ENCODE measurements at regions not wholly inside any gene's neighbourhood (a gene's known extent, or its start where the extent isn't known, plus 50 kb on each side); places are given as distances from the start of the nearest gene placed in this dataset.

DNA sequence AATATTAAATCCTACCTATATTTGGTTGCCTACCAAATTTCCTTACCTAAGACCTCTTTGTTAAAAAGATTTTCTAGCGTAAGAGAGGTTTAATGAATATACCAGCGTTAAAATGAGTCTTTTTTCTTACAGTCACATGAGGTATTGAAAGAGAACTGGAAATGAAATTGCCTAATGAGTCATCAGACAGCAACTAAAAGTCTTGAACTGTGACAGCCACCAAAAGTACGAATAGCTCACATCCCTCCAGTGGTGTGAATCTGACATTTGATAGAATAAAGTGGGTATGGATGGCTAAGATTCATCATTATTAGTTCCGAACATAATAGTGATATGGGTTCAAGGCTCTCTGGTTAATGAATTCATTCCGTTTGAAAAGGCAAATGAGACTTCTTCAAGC lies 1297.3 kb downstream of the AACS start:
- peaks cover 3% of the 10 kb centered on the region; the same call in 1 of the 2 replicates for H3K9me3 ChIP-seq (ENCODE audit: insufficient read depth, low read depth)
- no peaks in the 10 kb centered on the region for H3K27me3 ChIP-seq (ENCODE audit: insufficient read depth, low read depth)
- intact Hi-C loops (cut with micrococcal nuclease; ENCODE audit: unreplicated experiment): no loop called here
- no peaks in the 10 kb centered on the region for H3K4me1 ChIP-seq (replicated peaks; ENCODE audit: insufficient read depth)
- H3K4me2 ChIP-seq: no peak overlapping the region
- ChIA-PET CTCF (interaction anchor here (0.6 kb wide), 2 partner anchors 120 to 434 kb away, joined by 3 to 4 read pairs; no protein-coding TSS in a partner anchor), POLR2A (ENCODE audit: unreplicated experiment) (no interaction called here)
- H3K36me3 ChIP-seq (ENCODE audit: low read depth): no peaks in the 10 kb centered on the region
- no peak overlapping the region for H3K27ac ChIP-seq
- H3F3A ChIP-seq (ENCODE audit: insufficient read depth, low read depth): no peaks in the 10 kb centered on the region
- no peak overlapping the region for H2AFZ ChIP-seq
- no peaks in the 10 kb centered on the region for H3K9me2 ChIP-seq (ENCODE audit: insufficient read depth)
- TF ChIP-seq EZH2 (IDR thresholded peaks at IDR 0.05; ENCODE audit: low read depth): no peak
- TF ChIP-seq, protein P1, sequence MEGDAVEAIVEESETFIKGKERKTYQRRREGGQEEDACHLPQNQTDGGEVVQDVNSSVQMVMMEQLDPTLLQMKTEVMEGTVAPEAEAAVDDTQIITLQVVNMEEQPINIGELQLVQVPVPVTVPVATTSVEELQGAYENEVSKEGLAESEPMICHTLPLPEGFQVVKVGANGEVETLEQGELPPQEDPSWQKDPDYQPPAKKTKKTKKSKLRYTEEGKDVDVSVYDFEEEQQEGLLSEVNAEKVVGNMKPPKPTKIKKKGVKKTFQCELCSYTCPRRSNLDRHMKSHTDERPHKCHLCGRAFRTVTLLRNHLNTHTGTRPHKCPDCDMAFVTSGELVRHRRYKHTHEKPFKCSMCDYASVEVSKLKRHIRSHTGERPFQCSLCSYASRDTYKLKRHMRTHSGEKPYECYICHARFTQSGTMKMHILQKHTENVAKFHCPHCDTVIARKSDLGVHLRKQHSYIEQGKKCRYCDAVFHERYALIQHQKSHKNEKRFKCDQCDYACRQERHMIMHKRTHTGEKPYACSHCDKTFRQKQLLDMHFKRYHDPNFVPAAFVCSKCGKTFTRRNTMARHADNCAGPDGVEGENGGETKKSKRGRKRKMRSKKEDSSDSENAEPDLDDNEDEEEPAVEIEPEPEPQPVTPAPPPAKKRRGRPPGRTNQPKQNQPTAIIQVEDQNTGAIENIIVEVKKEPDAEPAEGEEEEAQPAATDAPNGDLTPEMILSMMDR (conservative IDR thresholded peaks at IDR 0.05): no peak
- H3K79me2 ChIP-seq (ENCODE audit: low read depth): no peaks in the 10 kb centered on the region
- H3K4me3 ChIP-seq: no peak overlapping the region
- DNase-seq: no peak
- H4K20me1 ChIP-seq (ENCODE audit: insufficient read depth): no peaks in the 10 kb centered on the region
- BruUV-seq (replicated peaks): no TSS peak

DNA sequence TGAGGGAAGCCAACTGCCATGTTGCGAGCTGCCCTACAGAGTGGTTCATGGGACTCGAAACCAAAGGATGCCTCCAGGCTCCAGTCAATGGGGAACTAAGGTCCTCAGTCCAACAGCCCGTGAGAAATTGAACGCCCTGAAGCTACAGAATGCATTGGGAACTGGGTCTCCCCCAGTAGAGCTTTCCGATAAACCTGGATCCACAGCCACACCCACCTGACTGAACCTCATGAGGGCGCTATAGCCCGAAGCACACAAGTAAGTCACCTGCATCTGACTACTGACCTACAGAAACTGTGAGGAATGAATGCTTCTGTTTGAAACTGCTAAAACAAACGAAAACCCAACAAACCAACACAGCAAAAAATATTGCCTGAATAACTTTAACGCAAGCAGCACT lies 1297.7 kb downstream of the AACS start:
- H3K4me3 ChIP-seq: no peak overlapping the region
- H3K79me2 ChIP-seq (ENCODE audit: low read depth): no peaks in the 10 kb centered on the region
- no peaks in the 10 kb centered on the region for H3K9me2 ChIP-seq (ENCODE audit: insufficient read depth)
- H3K27me3 ChIP-seq (ENCODE audit: insufficient read depth, low read depth): no peaks in the 10 kb centered on the region
- no peak for DNase-seq
- H3F3A ChIP-seq (ENCODE audit: insufficient read depth, low read depth): no peaks in the 10 kb centered on the region
- no peaks in the 10 kb centered on the region for H3K4me1 ChIP-seq (replicated peaks; ENCODE audit: insufficient read depth)
- CTCF ChIA-PET: interaction anchor here (0.6 to 0.7 kb wide), 3 partner anchors 119 to 434 kb away, joined by 3 to 5 read pairs (median 4); no protein-coding TSS in a partner anchor
- H2AFZ ChIP-seq: no peak overlapping the region
- POLR2A ChIA-PET (ENCODE audit: unreplicated experiment): no interaction called here
- intact Hi-C loops (cut with micrococcal nuclease; ENCODE audit: unreplicated experiment): no loop called here
- TF ChIP-seq EZH2 (IDR thresholded peaks at IDR 0.05; ENCODE audit: low read depth): no peak
- TF ChIP-seq, protein P1 (conservative IDR thresholded peaks at IDR 0.05): no peak
- no peak overlapping the region for H3K4me2 ChIP-seq
- no peaks in the 10 kb centered on the region for H3K36me3 ChIP-seq (ENCODE audit: low read depth)
- peaks cover 7% of the 10 kb centered on the region for H3K9me3 ChIP-seq (ENCODE audit: insufficient read depth, low read depth)
- H3K27ac ChIP-seq: no peak overlapping the region
- BruUV-seq (replicated peaks): no TSS peak
- no peaks in the 10 kb centered on the region for H4K20me1 ChIP-seq (ENCODE audit: insufficient read depth)

DNA sequence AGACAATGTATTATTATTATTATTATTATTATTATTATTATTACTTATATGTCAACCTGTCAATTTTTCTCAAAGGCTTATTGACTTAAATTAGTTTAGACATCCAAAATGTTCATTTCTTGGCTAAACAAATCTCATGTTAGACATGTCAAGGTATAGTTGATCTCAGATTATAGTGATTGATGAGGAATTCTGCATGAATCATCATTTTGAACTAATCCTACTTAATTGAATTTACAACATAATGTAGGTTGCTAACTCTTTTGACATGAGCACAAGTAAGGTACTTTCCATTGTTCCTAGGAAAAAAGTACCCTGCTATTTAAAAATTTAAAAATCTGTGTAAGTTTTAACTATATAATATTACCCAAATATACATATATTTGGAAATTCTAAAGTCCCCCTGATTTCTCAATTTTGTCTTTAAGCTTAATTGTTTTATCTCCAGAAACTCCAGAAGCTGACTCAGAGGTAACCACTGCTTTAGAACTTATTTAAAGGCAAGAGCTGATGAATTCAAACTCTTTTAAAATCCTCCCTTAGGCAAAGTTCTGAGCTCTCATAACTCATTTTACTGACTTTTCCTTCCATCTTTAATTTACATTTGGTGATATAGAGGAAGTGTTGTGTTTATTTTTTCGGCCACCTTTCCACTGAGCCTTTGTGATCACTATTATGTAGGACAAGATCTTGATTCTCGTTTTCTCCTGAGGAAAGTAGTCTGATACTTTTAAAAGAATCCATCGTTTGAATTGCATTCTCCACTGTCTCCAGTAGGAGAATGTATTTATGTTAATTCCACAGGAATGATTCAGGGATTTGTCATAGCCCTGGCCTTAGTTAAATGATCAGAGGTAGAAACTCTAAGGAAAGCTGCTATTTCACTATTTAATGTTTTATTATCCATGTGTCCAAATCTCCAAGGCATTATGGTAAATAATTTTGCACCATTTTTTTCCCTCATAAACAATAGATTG lies 1304.5 kb downstream of the AACS start:
- H3K9me3 ChIP-seq (ENCODE audit: insufficient read depth, low read depth): peaks cover 10% of the 10 kb centered on the region

More for the DNA sequence above, 1304.5 kb downstream of the AACS start:
- TF ChIP-seq, protein P1 (conservative IDR thresholded peaks at IDR 0.05): peak; percentile 54
- TF ChIP-seq EZH2 (IDR thresholded peaks at IDR 0.05; ENCODE audit: low read depth): no peak
- CTCF ChIA-PET: no interaction called here
- Histone ChIP-seq H3K79me2 (ENCODE audit: low read depth) (no peaks in the 10 kb centered on the region), H3K4me2 (peak overlapping the region; percentile 25; the same call in 1 of the 2 replicates), H3F3A (ENCODE audit: insufficient read depth, low read depth) (0 out of 2 replicates have a peak, but pooled peaks cover 3% of the 10 kb centered on the region), H3K4me3 (no peak overlapping the region), H3K36me3 (ENCODE audit: low read depth) (no peaks in the 10 kb centered on the region), H3K27me3 (ENCODE audit: insufficient read depth, low read depth) (no peaks in the 10 kb centered on the region), H3K27ac (peak overlapping the region; percentile 61), H4K20me1 (ENCODE audit: insufficient read depth) (no peaks in the 10 kb centered on the region), H3K9me2 (ENCODE audit: insufficient read depth) (no peaks in the 10 kb centered on the region), H3K4me1 (replicated peaks; ENCODE audit: insufficient read depth) (peaks cover 8% of the 10 kb centered on the region; the same call in 1 of the 2 replicates), H2AFZ (peak overlapping the region; percentile 29; the same call in 1 of the 2 replicates)
- POLR2A ChIA-PET (ENCODE audit: unreplicated experiment): interaction anchor here (0.5 to 0.6 kb wide), 2 partner anchors 213 to 1666 kb away, joined by 5 read pairs; no protein-coding TSS in a partner anchor
- intact Hi-C loops (cut with micrococcal nuclease; ENCODE audit: unreplicated experiment): no loop called here
- DNase-seq: no peak
- BruUV-seq (replicated peaks): no TSS peak
